ENCODE measurements at regions not wholly inside any gene's neighbourhood (a gene's known extent, or its start where the extent isn't known, plus 50 kb on each side); places are given as distances from the start of the nearest gene placed in this dataset.

GRCh38 chr5:52734557-52734956 is 53.2 kb upstream of the ITGA1 start:
- no peak for DNase-seq

GRCh38 chr5:52735139-52735538 is 52.6 kb upstream of the ITGA1 start:
- no peak for DNase-seq

Measured in activated CD4-positive, alpha-beta T cell treated with anti-CD3 and anti-CD28 coated beads, Interleukin-2, amount 50 U/mL, for 48 hours (primary cell).